Suprapubic skin (tissue), 4 donors: ENCODE measurements at regions not wholly inside any gene's neighbourhood (a gene's known extent, or its start where the extent isn't known, plus 50 kb on each side); places are given as distances from the start of the nearest gene placed in this dataset.

ENCODE experiments used
- CTCF ChIP-seq, 2 donors: fragments of 200-600 bp in 1 of 2; fragments of 450-650 bp in 1 of 2; sonication (generic) in 1 of 2; IDR thresholded peaks; one replicate each; pipeline ENCODE4 v1.5.1; 2016 to 2019; ENCODE audit warnings: antibody characterized with exemption in 2 of 2, mild to moderate bottlenecking in 1 of 2, moderate library complexity in 1 of 2
- POLR2A ChIP-seq, 2 donors: fragments of 450-650 bp; IDR thresholded peaks; one replicate each; pipeline ENCODE4 v1.6.1; 2017; ENCODE audit warnings: antibody characterized with exemption in 2 of 2, mild to moderate bottlenecking in 2 of 2, moderate library complexity in 2 of 2
- POLR2AphosphoS5 ChIP-seq, 3 donors: sonication (generic); formaldehyde crosslinking; IDR thresholded peaks; one replicate each; pipeline ENCODE4 v1.6.1; 2017; ENCODE audit warnings: antibody characterized with exemption in 3 of 3

GRCh38 chr10:44278837-44279324, 106.0 kb downstream of the CXCL12 start:
- TF ChIP-seq CTCF (IDR thresholded peaks at IDR 0.05) (no peak), POLR2AphosphoS5 (IDR thresholded peaks at IDR 0.05) (no peak), POLR2A (IDR thresholded peaks at IDR 0.05) (no peak)
